ENCODE measurements at regions not wholly inside any gene's neighbourhood (a gene's known extent, or its start where the extent isn't known, plus 50 kb on each side); places are given as distances from the start of the nearest gene placed in this dataset.

- H3K4me1 ChIP-seq (ENCODE audit: low read length): peaks cover 4% of the 10 kb centered on the region; the same call in 1 of the 2 replicates
- H2AFZ ChIP-seq (ENCODE audit: low read depth, low read length): no peak overlapping the region
- no peaks in the 10 kb centered on the region for H3K27me3 ChIP-seq (ENCODE audit: low read depth, low read length)
- no peak overlapping the region for H3K27ac ChIP-seq (ENCODE audit: low read length)
- no peak overlapping the region for H3K9ac ChIP-seq (ENCODE audit: low read length)
- TF ChIP-seq EZH2phosphoT487 (IDR thresholded peaks at IDR 0.05; ENCODE audit: low read depth) (no peak), CTCF (IDR thresholded peaks at IDR 0.05; ENCODE audit: low read depth, low read length) (no peak)
- no peaks in the 10 kb centered on the region for H3K79me2 ChIP-seq (ENCODE audit: low read length)
- no peaks in the 10 kb centered on the region for H3K9me3 ChIP-seq (ENCODE audit: insufficient read depth, low read length)
- H3K4me2 ChIP-seq (ENCODE audit: low read length): no peak overlapping the region
- H4K20me1 ChIP-seq (ENCODE audit: insufficient read depth, low read length): no peaks in the 10 kb centered on the region
- H3K36me3 ChIP-seq (replicated peaks; ENCODE audit: low read depth, low read length): no peaks in the 10 kb centered on the region
- H3K4me3 ChIP-seq (ENCODE audit: low read length): no peak overlapping the region
Observed at GRCh38 chr6:71446057-71446456, 157.4 kb downstream of the OGFRL1 start.

- Histone ChIP-seq H3K27ac (ENCODE audit: low read length) (no peak overlapping the region), H3K27me3 (ENCODE audit: low read depth, low read length) (no peaks in the 10 kb centered on the region), H3K4me2 (ENCODE audit: low read length) (no peak overlapping the region), H3K9ac (ENCODE audit: low read length) (no peak overlapping the region), H4K20me1 (ENCODE audit: insufficient read depth, low read length) (no peaks in the 10 kb centered on the region), H2AFZ (ENCODE audit: low read depth, low read length) (no peak overlapping the region), H3K4me1 (ENCODE audit: low read length) (peaks cover 4% of the 10 kb centered on the region; the same call in 1 of the 2 replicates), H3K9me3 (ENCODE audit: insufficient read depth, low read length) (no peaks in the 10 kb centered on the region), H3K4me3 (ENCODE audit: low read length) (no peak overlapping the region), H3K36me3 (replicated peaks; ENCODE audit: low read depth, low read length) (no peaks in the 10 kb centered on the region), H3K79me2 (ENCODE audit: low read length) (no peaks in the 10 kb centered on the region)
- no peak for TF ChIP-seq CTCF (IDR thresholded peaks at IDR 0.05; ENCODE audit: low read depth, low read length)
- TF ChIP-seq EZH2phosphoT487 (IDR thresholded peaks at IDR 0.05; ENCODE audit: low read depth): no peak
Observed at GRCh38 chr6:71446470-71446869, 157.9 kb downstream of the OGFRL1 start.

GRCh38 chr6:71452697-71453370, 164.2 kb downstream of the OGFRL1 start:
- H3K36me3 ChIP-seq (replicated peaks; ENCODE audit: low read depth, low read length): no peaks in the 10 kb centered on the region

GRCh38 chr6:71453371-71453706, 164.7 kb downstream of the OGFRL1 start:
- no peak overlapping the region for H3K9ac ChIP-seq (ENCODE audit: low read length)
- 0 out of 2 replicates have a peak, but pooled peaks cover 4% of the 10 kb centered on the region for H3K4me1 ChIP-seq (ENCODE audit: low read length)
- no peaks in the 10 kb centered on the region for H3K9me3 ChIP-seq (ENCODE audit: insufficient read depth, low read length)
- no peaks in the 10 kb centered on the region for H3K36me3 ChIP-seq (replicated peaks; ENCODE audit: low read depth, low read length)
- H3K4me2 ChIP-seq (ENCODE audit: low read length): no peak overlapping the region
- no peaks in the 10 kb centered on the region for H3K79me2 ChIP-seq (ENCODE audit: low read length)
- H3K27ac ChIP-seq (ENCODE audit: low read length): no peak overlapping the region
- no peak overlapping the region for H2AFZ ChIP-seq (ENCODE audit: low read depth, low read length)
- H3K27me3 ChIP-seq (ENCODE audit: low read depth, low read length): no peaks in the 10 kb centered on the region
- no peaks in the 10 kb centered on the region for H4K20me1 ChIP-seq (ENCODE audit: insufficient read depth, low read length)
- TF ChIP-seq CTCF (IDR thresholded peaks at IDR 0.05; ENCODE audit: low read depth, low read length) (no peak), EZH2phosphoT487 (IDR thresholded peaks at IDR 0.05; ENCODE audit: low read depth) (no peak)
- H3K4me3 ChIP-seq (ENCODE audit: low read length): no peak overlapping the region

More at GRCh38 chr6:71452697-71453370, 164.2 kb downstream of the OGFRL1 start:
- Histone ChIP-seq H3K27me3 (ENCODE audit: low read depth, low read length) (no peaks in the 10 kb centered on the region), H3K9me3 (ENCODE audit: insufficient read depth, low read length) (no peaks in the 10 kb centered on the region), H2AFZ (ENCODE audit: low read depth, low read length) (no peak overlapping the region), H3K9ac (ENCODE audit: low read length) (no peak overlapping the region), H3K79me2 (ENCODE audit: low read length) (no peaks in the 10 kb centered on the region), H3K4me3 (ENCODE audit: low read length) (no peak overlapping the region), H3K27ac (ENCODE audit: low read length) (no peak overlapping the region), H4K20me1 (ENCODE audit: insufficient read depth, low read length) (no peaks in the 10 kb centered on the region), H3K4me1 (ENCODE audit: low read length) (0 out of 2 replicates have a peak, but pooled peaks cover 4% of the 10 kb centered on the region), H3K4me2 (ENCODE audit: low read length) (no peak overlapping the region)
- TF ChIP-seq CTCF (IDR thresholded peaks at IDR 0.05; ENCODE audit: low read depth, low read length) (no peak), EZH2phosphoT487 (IDR thresholded peaks at IDR 0.05; ENCODE audit: low read depth) (no peak)
